ENCODE measurements at regions not wholly inside any gene's neighbourhood (a gene's known extent, or its start where the extent isn't known, plus 50 kb on each side); places are given as distances from the start of the nearest gene placed in this dataset.

GRCh38 chrX:113391875-113392274 is 551.2 kb upstream of the AMOT start:
- TF ChIP-seq CTCF (IDR thresholded peaks at IDR 0.05; ENCODE audit: low read length) (no peak), EZH2 (IDR thresholded peaks at IDR 0.05; ENCODE audit: borderline replicate concordance, low read length) (no peak)

All from OCI-LY1 (cell line).